WTC11 (cell line): ENCODE measurements at regions not wholly inside any gene's neighbourhood (a gene's known extent, or its start where the extent isn't known, plus 50 kb on each side); places are given as distances from the start of the nearest gene placed in this dataset.

Source experiments
- ATAC-seq: fragments of 200-7000 bp; cut with Tn5 transposase; 2 replicates; pipeline ENCODE4 v1.10.0; 2021; ENCODE audit warnings: mild to moderate bottlenecking, moderate library complexity
- CTCF ChIA-PET: fragments of 300-600 bp; sonication (Branson Sonifier 250); formaldehyde crosslinking; loops from one replicate; lab custom pipeline; 2021; ENCODE audit warnings: antibody characterized with exemption; lab: Charles Lee
- POLR2A ChIA-PET: fragments of 350-600 bp; sonication (Branson Sonifier 250); formaldehyde crosslinking; loops from one replicate; lab custom pipeline; 2021; ENCODE audit warnings: antibody characterized with exemption; lab: Charles Lee
- DNase-seq: peaks from one replicate; pipeline ENCODE4 v3.0.0; 2021; ENCODE audit warnings: low spot score
- H3K27ac Mint-ChIP-seq: 2 replicates; pipeline ENCODE4 v1.8.0; 2021; ENCODE audit warnings: mixed read lengths
- H3K27me3 Mint-ChIP-seq: 2 replicates; pipeline ENCODE4 v1.8.0; 2021; ENCODE audit warnings: low read depth, mild to moderate bottlenecking, moderate library complexity, mixed read lengths
- H3K36me3 Mint-ChIP-seq: 2 replicates; pipeline ENCODE4 v1.8.0; 2021; ENCODE audit warnings: mixed read lengths
- H3K4me1 Mint-ChIP-seq: 2 replicates; pipeline ENCODE4 v1.8.0; 2022; ENCODE audit warnings: mixed read lengths
- H3K4me3 Mint-ChIP-seq: 2 replicates; pipeline ENCODE4 v1.8.0; 2021; ENCODE audit warnings: mild to moderate bottlenecking, moderate library complexity, mixed read lengths
- H3K9me3 Mint-ChIP-seq: 2 replicates; pipeline ENCODE4 v1.8.0; 2021; ENCODE audit warnings: mixed read lengths
- AFF4 ChIP-seq: sonication (generic); formaldehyde crosslinking; IDR thresholded peaks from 2 replicates; pipeline ENCODE4 v1.8.1; 2023; ENCODE audit warnings: mild to moderate bottlenecking, missing genetic modification reagents, borderline replicate concordance
- AR ChIP-seq: fragments of 250-450 bp; sonication (Bioruptor Pico); IDR thresholded peaks from 2 replicates; pipeline ENCODE4 v1.9.0; 2021; ENCODE audit warnings: mild to moderate bottlenecking
- CDX4 ChIP-seq: fragments of 250-450 bp; sonication (Bioruptor Pico); IDR thresholded peaks from 2 replicates; pipeline ENCODE4 v1.9.0; 2021; ENCODE audit warnings: moderate library complexity, mild to moderate bottlenecking, inconsistent platforms, borderline replicate concordance
- CREM ChIP-seq: sonication (generic); formaldehyde crosslinking; IDR thresholded peaks from 2 replicates; pipeline ENCODE4 v1.8.1; 2022; ENCODE audit warnings: mild to moderate bottlenecking, missing genetic modification reagents, moderate library complexity
- E2F4 ChIP-seq: sonication (generic); formaldehyde crosslinking; IDR thresholded peaks from 2 replicates; pipeline ENCODE4 v1.8.1; 2022; ENCODE audit warnings: low read depth, mild to moderate bottlenecking, moderate library complexity, missing genetic modification reagents, borderline replicate concordance
- ELF4 ChIP-seq: sonication (generic); formaldehyde crosslinking; IDR thresholded peaks from 2 replicates; pipeline ENCODE4 v1.8.1; 2022; ENCODE audit warnings: low read depth, mild to moderate bottlenecking, moderate library complexity, missing genetic modification reagents
- ETV6 ChIP-seq: sonication (generic); formaldehyde crosslinking; IDR thresholded peaks from 2 replicates; pipeline ENCODE4 v1.8.1; 2022; ENCODE audit warnings: mild to moderate bottlenecking, missing genetic modification reagents
- HMGXB4 ChIP-seq: sonication (generic); formaldehyde crosslinking; IDR thresholded peaks from 2 replicates; pipeline ENCODE4 v1.8.1; 2023; ENCODE audit warnings: mild to moderate bottlenecking, moderate library complexity, missing genetic modification reagents
- MLX ChIP-seq: sonication (generic); formaldehyde crosslinking; IDR thresholded peaks from 2 replicates; pipeline ENCODE4 v1.8.1; 2023; ENCODE audit warnings: mild to moderate bottlenecking, missing genetic modification reagents, moderate library complexity
- NFE2L1 ChIP-seq: sonication (generic); formaldehyde crosslinking; IDR thresholded peaks from 2 replicates; pipeline ENCODE4 v1.8.1; 2023; ENCODE audit warnings: missing genetic modification reagents
- OVOL2 ChIP-seq: fragments of 250-450 bp; sonication (Bioruptor Pico); IDR thresholded peaks from 2 replicates; pipeline ENCODE4 v1.9.0; 2021; ENCODE audit warnings: mild to moderate bottlenecking, borderline replicate concordance
- TCF7 ChIP-seq: sonication (generic); formaldehyde crosslinking; IDR thresholded peaks from 2 replicates; pipeline ENCODE4 v1.8.0; 2022; ENCODE audit warnings: mild to moderate bottlenecking, low read depth, missing genetic modification reagents, moderate library complexity
- ZMAT4 ChIP-seq: fragments of 250-450 bp; sonication (Bioruptor Pico); IDR thresholded peaks from 2 replicates; pipeline ENCODE4 v1.9.0; 2021; ENCODE audit warnings: mild to moderate bottlenecking
- ZNF219 ChIP-seq: sonication (generic); formaldehyde crosslinking; IDR thresholded peaks from 2 replicates; pipeline ENCODE4 v1.8.0; 2023; ENCODE audit warnings: missing genetic modification reagents, mild to moderate bottlenecking, borderline replicate concordance
- ZNF232 ChIP-seq: sonication (generic); formaldehyde crosslinking; IDR thresholded peaks from 2 replicates; pipeline ENCODE4 v1.8.0; 2022; ENCODE audit warnings: mild to moderate bottlenecking, missing genetic modification reagents
- ZNF281 ChIP-seq: sonication (generic); formaldehyde crosslinking; IDR thresholded peaks from 2 replicates; pipeline ENCODE4 v1.8.0; 2023; ENCODE audit warnings: mild to moderate bottlenecking, missing genetic modification reagents
- ZNF396 ChIP-seq: fragments of 250-450 bp; sonication (Bioruptor Pico); IDR thresholded peaks from 2 replicates; pipeline ENCODE4 v1.8.0; 2021; ENCODE audit warnings: mild to moderate bottlenecking, moderate library complexity, borderline replicate concordance
- ZNF671 ChIP-seq: fragments of 250-450 bp; sonication (Bioruptor Pico); IDR thresholded peaks from 2 replicates; pipeline ENCODE4 v1.8.0; 2021; ENCODE audit warnings: mild to moderate bottlenecking

- no peaks in the 10 kb centered on the region for H3K9me3 Mint-ChIP-seq
- no peak for TF ChIP-seq AR (CRISPR knock-in tag)
- TF ChIP-seq ZNF219 (CRISPR knock-in tag), result no peak
- no peak for TF ChIP-seq ELF4 (CRISPR knock-in tag)
- no peak for TF ChIP-seq ZNF281 (CRISPR knock-in tag)
- TF ChIP-seq ZNF396 (CRISPR knock-in tag), result no peak
- no peak for TF ChIP-seq ZNF671
- no peak for TF ChIP-seq TCF7 (CRISPR knock-in tag)
- TF ChIP-seq ZMAT4 (CRISPR knock-in tag), result no peak
- no peak for TF ChIP-seq ZNF232 (CRISPR knock-in tag)
- no peak for TF ChIP-seq HMGXB4 (CRISPR knock-in tag)
- no peak for TF ChIP-seq ETV6 (CRISPR knock-in tag)
- no peak for TF ChIP-seq NFE2L1
- no peak for TF ChIP-seq OVOL2 (CRISPR knock-in tag)
- TF ChIP-seq MLX (CRISPR knock-in tag), result no peak
- no peak for TF ChIP-seq CREM (CRISPR knock-in tag)
- CTCF ChIA-PET, result no interaction called here
These were observed 315.8 kb upstream of the COL8A1 start for GRCh38 chr3:99322551-99322950.

GRCh38 chr3:99321261-99321660, 317.1 kb upstream of the COL8A1 start:
- Mint-ChIP-seq H3K4me1 (no peaks in the 10 kb centered on the region), H3K27me3 (no peaks in the 10 kb centered on the region), H3K36me3 (no peaks in the 10 kb centered on the region), H3K9me3 (no peaks in the 10 kb centered on the region), H3K27ac (no peak overlapping the region), H3K4me3 (no peak overlapping the region)
- DNase-seq (no peak), ATAC-seq (no peak)
- ChIA-PET POLR2A (no interaction called here), CTCF (no interaction called here)
- TF ChIP-seq ZNF396 (CRISPR knock-in tag), result no peak
- no peak for TF ChIP-seq CDX4 (CRISPR knock-in tag)
- TF ChIP-seq AFF4 (CRISPR knock-in tag), result no peak
- no peak for TF ChIP-seq ZNF219 (CRISPR knock-in tag)
- no peak for TF ChIP-seq E2F4 (CRISPR knock-in tag)

More at GRCh38 chr3:99322551-99322950, 315.8 kb upstream of the COL8A1 start:
- DNase-seq (no peak), ATAC-seq (no peak)
- H3K4me3 Mint-ChIP-seq, result no peak overlapping the region
- H3K27ac Mint-ChIP-seq, result no peak overlapping the region
- H3K27me3 Mint-ChIP-seq, result no peaks in the 10 kb centered on the region
- no peaks in the 10 kb centered on the region for H3K36me3 Mint-ChIP-seq
- no peaks in the 10 kb centered on the region for H3K4me1 Mint-ChIP-seq
- POLR2A ChIA-PET, result no interaction called here
